K562 (cell line): ENCODE measurements at regions not wholly inside any gene's neighbourhood (a gene's known extent, or its start where the extent isn't known, plus 50 kb on each side); places are given as distances from the start of the nearest gene placed in this dataset.

Experiments used
- ATAC-seq: fragments of 200-7000 bp; cut with Tn5 transposase; 3 replicates; pipeline ENCODE4 v1.9.1; 2020; ENCODE audit warnings: moderate library complexity
- BruUV-seq: library from RNA; stranded (reverse); fragments of 400-500 nt; replicated peaks from 2 replicates; lab custom pipeline; 2021; lab: Mats Ljungman, UMichigan
- CTCF ChIA-PET: fragments of 300-600 bp; formaldehyde crosslinking; extraction: SDS; loops from one replicate; lab custom pipeline; 2021; ENCODE audit warnings: low intra/inter-chr PET ratio; lab: Yijun Ruan, JAX
- POLR2A ChIA-PET: fragments of 300-600, 350-650 bp; sonication (Branson Sonifier 250); formaldehyde crosslinking; extraction: SDS; loops from one replicate; lab custom pipeline; 2021; ENCODE audit warnings: antibody characterized with exemption, inconsistent platforms; lab: Yijun Ruan, JAX
- DNase-seq, 4 experiments: peaks; one replicate each; pipeline versions ENCODE4 v3.0.0 to v3.0.0-alpha.2; 2011 to 2018; ENCODE audit warnings: low spot score in 3 of 4, mixed read lengths in 3 of 4; ENCODE audit errors: extremely low read depth in 1 of 4
- FAIRE-seq: peaks from 2 replicates; lab custom pipeline; 2011; peaks lifted over from hg19 to GRCh38; lab: Jason Lieb, UNC
- H2AFZ ChIP-seq: 2 replicates; pipeline ENCODE4 v1.6.0; 2011; ENCODE audit warnings: low read depth, low read length, control low read depth, inconsistent platforms
- H3K27ac ChIP-seq: fragments of 200-600 bp; 3 replicates; pipeline ENCODE4 v1.8.0; 2011; ENCODE audit warnings: low read depth, mild to moderate bottlenecking, control low read depth, inconsistent platforms, low read length, moderate library complexity, mixed read lengths; ENCODE audit errors: extremely low read depth
- H3K27me3 ChIP-seq, 2 experiments: fragments of 300-600 bp in 1 of 2; 2 replicates in 1 of 2; 3 replicates in 1 of 2; pipeline versions ENCODE4 v1.6.0 to v1.8.0; 2011; ENCODE audit warnings: inconsistent platforms in 2 of 2, low read length in 2 of 2, mild to moderate bottlenecking in 1 of 2, mixed read lengths in 1 of 2, moderate library complexity in 1 of 2; ENCODE audit not compliant: control insufficient read depth in 2 of 2, insufficient read depth in 2 of 2
- H3K36me3 ChIP-seq: fragments of 300-600 bp; 3 replicates; pipeline ENCODE4 v1.8.0; 2011; ENCODE audit warnings: mild to moderate bottlenecking, low read length, inconsistent platforms; ENCODE audit not compliant: control insufficient read depth, insufficient read depth
- H3K4me1 ChIP-seq, 2 experiments: fragments of 200-600 bp in 1 of 2; replicated peaks in 1 of 2; 2 replicates in 1 of 2; 3 replicates in 1 of 2; pipeline versions ENCODE4 v1.5.1 to v1.8.0; 2011; ENCODE audit warnings: inconsistent platforms in 2 of 2, low read length in 2 of 2, mild to moderate bottlenecking in 1 of 2, mixed read lengths in 1 of 2, moderate library complexity in 1 of 2; ENCODE audit not compliant: control insufficient read depth in 2 of 2, insufficient read depth in 2 of 2
- H3K4me2 ChIP-seq: 2 replicates; pipeline ENCODE4 v1.6.1; 2011; ENCODE audit warnings: low read length, control low read depth, inconsistent platforms, mixed read lengths; ENCODE audit not compliant: insufficient read depth
- H3K4me3 ChIP-seq: fragments of 200-600 bp; sonication (generic), shearing (Covaris generic); 2 replicates; pipeline ENCODE4 v1.5.1; 2016; ENCODE audit warnings: control low read depth, inconsistent platforms
- H3K79me2 ChIP-seq: fragments of 200-600 bp; 3 replicates; pipeline ENCODE4 v1.8.0; 2011; ENCODE audit warnings: low read length, inconsistent platforms; ENCODE audit not compliant: control insufficient read depth, insufficient read depth
- H3K9ac ChIP-seq, 2 experiments: 2 replicates each; pipeline versions ENCODE4 v1.6.0 to v1.6.1; 2011; ENCODE audit warnings: low read depth in 2 of 2, low read length in 2 of 2, control low read depth in 1 of 2, inconsistent platforms in 1 of 2, mild to moderate bottlenecking in 1 of 2, mixed read lengths in 1 of 2; ENCODE audit not compliant: insufficient read depth in 1 of 2
- H3K9me1 ChIP-seq: one replicate; pipeline ENCODE4 v1.6.0; 2011; ENCODE audit warnings: inconsistent platforms, mild to moderate bottlenecking, low read length, moderate library complexity; ENCODE audit not compliant: control insufficient read depth, insufficient read depth
- H3K9me3 ChIP-seq: replicated peaks from 2 replicates; pipeline ENCODE4 v1.5.1; 2011; ENCODE audit warnings: low read depth, low read length, inconsistent platforms; ENCODE audit not compliant: control insufficient read depth, insufficient read depth
- H4K20me1 ChIP-seq: replicated peaks from 2 replicates; pipeline ENCODE4 v1.6.1; 2011; ENCODE audit warnings: low read length, inconsistent platforms, mixed read lengths; ENCODE audit not compliant: control insufficient read depth, insufficient read depth
- MTA2 ChIP-seq: fragments of 450-650 bp; IDR thresholded peaks from 2 replicates; pipeline ENCODE4 v1.6.1; 2016; ENCODE audit warnings: low read depth
- YY1 ChIP-seq, 3 experiments: IDR thresholded peaks; 2 replicates each; pipeline ENCODE4 v1.6.1; 2011; ENCODE audit warnings: low read length in 2 of 3, mild to moderate bottlenecking in 2 of 3, moderate library complexity in 2 of 3, borderline replicate concordance in 1 of 3, control low read depth in 1 of 3, low read depth in 1 of 3; ENCODE audit not compliant: insufficient read depth in 3 of 3, insufficient replicate concordance in 2 of 3, control insufficient read depth in 1 of 3, insufficient read length in 1 of 3; ENCODE audit errors: extremely low read depth in 1 of 3
- ZNF79 ChIP-seq: fragments of 250-450 bp; sonication (Bioruptor Pico); IDR thresholded peaks from 2 replicates; pipeline ENCODE4 v1.4.0; 2020; ENCODE audit warnings: low read depth, mild to moderate bottlenecking, moderate library complexity
- WGBS: fragments of 100-300 bp; shearing (Covaris generic); methylation state at CpG from one replicate; pipeline ENCODE4 v1.1.6; 2016; ENCODE audit warnings: low coverage, mixed read lengths; ENCODE audit not compliant: insufficient coverage; ENCODE audit errors: missing lambda C conversion rate; 5-methylcytosine and 5-hydroxymethylcytosine counted together
- in situ Hi-C: fragments of 300-500 bp; cut with MboI; formaldehyde crosslinking; loops from 4 replicates; pipeline ENCODE4 v1.15.0; 2018; ENCODE audit warnings: inconsistent platforms, mixed read lengths
- intact Hi-C: fragments of 100-400 bp; cut with micrococcal nuclease; formaldehyde crosslinking; loops from 2 replicates; pipeline ENCODE4 v1.14.2; 2022
- TF ChIP-seq, protein P1 (sequence below): fragments of 250-450 bp; sonication (Bioruptor Pico); IDR thresholded peaks from 2 replicates; pipeline ENCODE4 v1.4.0; 2020; ENCODE audit warnings: mild to moderate bottlenecking, moderate library complexity
- TF ChIP-seq, protein P2 (sequence below), 3 experiments: IDR thresholded peaks in 2 of 3; conservative IDR thresholded peaks in 1 of 3; 2 replicates each; pipeline ENCODE4 v1.5.1; 2011 to 2012; ENCODE audit warnings: low read length in 3 of 3, mild to moderate bottlenecking in 3 of 3, control low read depth in 2 of 3, improper control_type of control experiment in 1 of 3, inconsistent platforms in 1 of 3, low read depth in 1 of 3, mixed read lengths in 1 of 3, moderate library complexity in 1 of 3; ENCODE audit not compliant: insufficient read depth in 2 of 3
- TF ChIP-seq, protein P3 (sequence below): fragments of 250-450 bp; sonication (Bioruptor Pico); IDR thresholded peaks from 2 replicates; pipeline ENCODE4 v1.4.0; 2020; ENCODE audit warnings: mild to moderate bottlenecking
- TF ChIP-seq, protein P4 (sequence below): fragments of 200-800 bp; sonication (Bioruptor generic); IDR thresholded peaks from 2 replicates; pipeline ENCODE4 v1.6.1; 2016; ENCODE audit warnings: missing genetic modification characterization, missing compliant biosample characterization

DNA sequence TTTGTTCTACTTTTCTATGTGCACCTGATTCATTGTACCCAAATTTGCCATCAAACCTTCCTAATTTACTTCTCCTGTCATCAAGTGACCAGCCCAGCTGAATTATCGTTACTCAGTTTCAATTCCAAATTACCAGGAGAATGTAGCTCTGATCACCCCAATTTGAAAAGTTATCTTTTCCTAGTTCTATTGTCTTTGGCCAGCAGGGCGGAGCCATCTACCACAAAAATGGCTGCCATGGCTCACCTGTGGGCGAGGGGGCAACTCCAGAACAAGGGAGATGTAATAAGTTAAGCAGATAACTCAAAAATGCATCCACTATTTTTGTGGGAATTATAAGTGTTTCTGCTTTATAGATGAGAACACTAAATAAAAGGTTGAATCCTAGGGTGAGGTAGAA is 133.8 kb upstream of the MOCS2 start:
- no peak for ATAC-seq
- no TSS peak for BruUV-seq
- no peaks in the 10 kb centered on the region for H3K9me3 ChIP-seq
- H3K27ac ChIP-seq, result no peak overlapping the region
- WGBS, result 13% methylated on average over 3 of the region's 3 CpGs
- FAIRE-seq, result no peak
- peaks cover 0 to 6% of the 10 kb centered on the region in 2 experiments; a peak in 2 of 5 replicates for H3K4me1 ChIP-seq
- in situ Hi-C loops, result no loop called here
- CTCF ChIA-PET, result no interaction called here
- no peaks in the 10 kb centered on the region for H3K9me1 ChIP-seq
- H3K36me3 ChIP-seq, result no peaks in the 10 kb centered on the region
- no peak overlapping the region for H2AFZ ChIP-seq
- no peaks in the 10 kb centered on the region for H3K27me3 ChIP-seq
- no peak overlapping the region for H3K9ac ChIP-seq
- peak in 2 of 4 experiments; percentile 14 to 16 for DNase-seq
- intact Hi-C loops, result no loop called here
- no peak overlapping the region for H3K4me2 ChIP-seq
- no peaks in the 10 kb centered on the region for H4K20me1 ChIP-seq
- no peaks in the 10 kb centered on the region for H3K79me2 ChIP-seq
- no peak overlapping the region for H3K4me3 ChIP-seq
- POLR2A ChIA-PET, result no interaction called here
- TF ChIP-seq, protein P1, sequence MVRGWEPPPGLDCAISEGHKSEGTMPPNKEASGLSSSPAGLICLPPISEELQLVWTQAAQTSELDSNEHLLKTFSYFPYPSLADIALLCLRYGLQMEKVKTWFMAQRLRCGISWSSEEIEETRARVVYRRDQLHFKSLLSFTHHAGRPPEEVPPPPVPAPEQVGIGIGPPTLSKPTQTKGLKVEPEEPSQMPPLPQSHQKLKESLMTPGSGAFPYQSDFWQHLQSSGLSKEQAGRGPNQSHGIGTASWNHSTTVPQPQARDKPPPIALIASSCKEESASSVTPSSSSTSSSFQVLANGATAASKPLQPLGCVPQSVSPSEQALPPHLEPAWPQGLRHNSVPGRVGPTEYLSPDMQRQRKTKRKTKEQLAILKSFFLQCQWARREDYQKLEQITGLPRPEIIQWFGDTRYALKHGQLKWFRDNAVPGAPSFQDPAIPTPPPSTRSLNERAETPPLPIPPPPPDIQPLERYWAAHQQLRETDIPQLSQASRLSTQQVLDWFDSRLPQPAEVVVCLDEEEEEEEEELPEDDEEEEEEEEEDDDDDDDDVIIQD, result no peak
- TF ChIP-seq, protein P2, sequence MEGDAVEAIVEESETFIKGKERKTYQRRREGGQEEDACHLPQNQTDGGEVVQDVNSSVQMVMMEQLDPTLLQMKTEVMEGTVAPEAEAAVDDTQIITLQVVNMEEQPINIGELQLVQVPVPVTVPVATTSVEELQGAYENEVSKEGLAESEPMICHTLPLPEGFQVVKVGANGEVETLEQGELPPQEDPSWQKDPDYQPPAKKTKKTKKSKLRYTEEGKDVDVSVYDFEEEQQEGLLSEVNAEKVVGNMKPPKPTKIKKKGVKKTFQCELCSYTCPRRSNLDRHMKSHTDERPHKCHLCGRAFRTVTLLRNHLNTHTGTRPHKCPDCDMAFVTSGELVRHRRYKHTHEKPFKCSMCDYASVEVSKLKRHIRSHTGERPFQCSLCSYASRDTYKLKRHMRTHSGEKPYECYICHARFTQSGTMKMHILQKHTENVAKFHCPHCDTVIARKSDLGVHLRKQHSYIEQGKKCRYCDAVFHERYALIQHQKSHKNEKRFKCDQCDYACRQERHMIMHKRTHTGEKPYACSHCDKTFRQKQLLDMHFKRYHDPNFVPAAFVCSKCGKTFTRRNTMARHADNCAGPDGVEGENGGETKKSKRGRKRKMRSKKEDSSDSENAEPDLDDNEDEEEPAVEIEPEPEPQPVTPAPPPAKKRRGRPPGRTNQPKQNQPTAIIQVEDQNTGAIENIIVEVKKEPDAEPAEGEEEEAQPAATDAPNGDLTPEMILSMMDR (IDR thresholded peaks at IDR 0.05 in 2 of 3, conservative IDR thresholded peaks at IDR 0.05 in 1 of 3; ENCODE audit: insufficient read depth in 2 of 3, low read depth in 1 of 3, low read length in 3 of 3), result peak; percentile 22 to 39 (median 30); a peak in 3 of 6 replicates
- TF ChIP-seq, protein P3, sequence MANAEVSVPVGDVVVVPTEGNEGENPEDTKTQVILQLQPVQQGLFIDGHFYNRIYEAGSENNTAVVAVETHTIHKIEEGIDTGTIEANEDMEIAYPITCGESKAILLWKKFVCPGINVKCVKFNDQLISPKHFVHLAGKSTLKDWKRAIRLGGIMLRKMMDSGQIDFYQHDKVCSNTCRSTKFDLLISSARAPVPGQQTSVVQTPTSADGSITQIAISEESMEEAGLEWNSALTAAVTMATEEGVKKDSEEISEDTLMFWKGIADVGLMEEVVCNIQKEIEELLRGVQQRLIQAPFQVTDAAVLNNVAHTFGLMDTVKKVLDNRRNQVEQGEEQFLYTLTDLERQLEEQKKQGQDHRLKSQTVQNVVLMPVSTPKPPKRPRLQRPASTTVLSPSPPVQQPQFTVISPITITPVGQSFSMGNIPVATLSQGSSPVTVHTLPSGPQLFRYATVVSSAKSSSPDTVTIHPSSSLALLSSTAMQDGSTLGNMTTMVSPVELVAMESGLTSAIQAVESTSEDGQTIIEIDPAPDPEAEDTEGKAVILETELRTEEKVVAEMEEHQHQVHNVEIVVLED, result no peak
- TF ChIP-seq, protein P4, sequence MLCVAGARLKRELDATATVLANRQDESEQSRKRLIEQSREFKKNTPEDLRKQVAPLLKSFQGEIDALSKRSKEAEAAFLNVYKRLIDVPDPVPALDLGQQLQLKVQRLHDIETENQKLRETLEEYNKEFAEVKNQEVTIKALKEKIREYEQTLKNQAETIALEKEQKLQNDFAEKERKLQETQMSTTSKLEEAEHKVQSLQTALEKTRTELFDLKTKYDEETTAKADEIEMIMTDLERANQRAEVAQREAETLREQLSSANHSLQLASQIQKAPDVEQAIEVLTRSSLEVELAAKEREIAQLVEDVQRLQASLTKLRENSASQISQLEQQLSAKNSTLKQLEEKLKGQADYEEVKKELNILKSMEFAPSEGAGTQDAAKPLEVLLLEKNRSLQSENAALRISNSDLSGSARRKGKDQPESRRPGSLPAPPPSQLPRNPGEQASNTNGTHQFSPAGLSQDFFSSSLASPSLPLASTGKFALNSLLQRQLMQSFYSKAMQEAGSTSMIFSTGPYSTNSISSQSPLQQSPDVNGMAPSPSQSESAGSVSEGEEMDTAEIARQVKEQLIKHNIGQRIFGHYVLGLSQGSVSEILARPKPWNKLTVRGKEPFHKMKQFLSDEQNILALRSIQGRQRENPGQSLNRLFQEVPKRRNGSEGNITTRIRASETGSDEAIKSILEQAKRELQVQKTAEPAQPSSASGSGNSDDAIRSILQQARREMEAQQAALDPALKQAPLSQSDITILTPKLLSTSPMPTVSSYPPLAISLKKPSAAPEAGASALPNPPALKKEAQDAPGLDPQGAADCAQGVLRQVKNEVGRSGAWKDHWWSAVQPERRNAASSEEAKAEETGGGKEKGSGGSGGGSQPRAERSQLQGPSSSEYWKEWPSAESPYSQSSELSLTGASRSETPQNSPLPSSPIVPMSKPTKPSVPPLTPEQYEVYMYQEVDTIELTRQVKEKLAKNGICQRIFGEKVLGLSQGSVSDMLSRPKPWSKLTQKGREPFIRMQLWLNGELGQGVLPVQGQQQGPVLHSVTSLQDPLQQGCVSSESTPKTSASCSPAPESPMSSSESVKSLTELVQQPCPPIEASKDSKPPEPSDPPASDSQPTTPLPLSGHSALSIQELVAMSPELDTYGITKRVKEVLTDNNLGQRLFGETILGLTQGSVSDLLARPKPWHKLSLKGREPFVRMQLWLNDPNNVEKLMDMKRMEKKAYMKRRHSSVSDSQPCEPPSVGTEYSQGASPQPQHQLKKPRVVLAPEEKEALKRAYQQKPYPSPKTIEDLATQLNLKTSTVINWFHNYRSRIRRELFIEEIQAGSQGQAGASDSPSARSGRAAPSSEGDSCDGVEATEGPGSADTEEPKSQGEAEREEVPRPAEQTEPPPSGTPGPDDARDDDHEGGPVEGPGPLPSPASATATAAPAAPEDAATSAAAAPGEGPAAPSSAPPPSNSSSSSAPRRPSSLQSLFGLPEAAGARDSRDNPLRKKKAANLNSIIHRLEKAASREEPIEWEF (CRISPR knock-in tag), result no peak
- TF ChIP-seq ZNF79 (CRISPR knock-in tag) (no peak), MTA2 (no peak), YY1 (IDR thresholded peaks at IDR 0.05; ENCODE audit: borderline replicate concordance in 1 of 3, control insufficient read depth in 1 of 3, extremely low read depth in 1 of 3, insufficient read depth in 3 of 3, insufficient read length in 1 of 3, insufficient replicate concordance in 2 of 3, low read depth in 1 of 3, low read length in 2 of 3) (peak in 2 of 3 experiments; percentile 18 to 82)
